GM21717 (cell line): ENCODE measurements at regions not wholly inside any gene's neighbourhood (a gene's known extent, or its start where the extent isn't known, plus 50 kb on each side); places are given as distances from the start of the nearest gene placed in this dataset.

Experiments
- ATAC-seq: cut with Tn5 transposase; IDR thresholded peaks from one replicate; pipeline ENCODE4 v1.9.1; 2021; ENCODE audit warnings: mild to moderate bottlenecking, moderate library complexity; ENCODE audit not compliant: unreplicated experiment

- ATAC-seq, result no peak
Measured at GRCh38 chr1:244255426-244255965, 196.2 kb downstream of the ADSS2 start.

- no peak for ATAC-seq
Measured at GRCh38 chr1:244256086-244256676, 195.5 kb downstream of the ADSS2 start.

GRCh38 chr1:244264163-244264562 lies 187.5 kb downstream of the ADSS2 start:
- no peak for ATAC-seq

- ATAC-seq, result no peak
Measured at GRCh38 chr1:244265507-244265906, 186.2 kb downstream of the ADSS2 start.

GRCh38 chr1:244269169-244269568 lies 182.5 kb downstream of the ADSS2 start:
- no peak for ATAC-seq

- no peak for ATAC-seq
Measured at GRCh38 chr1:244271004-244271403, 180.7 kb downstream of the ADSS2 start.

- no peak for ATAC-seq
Measured at GRCh38 chr1:244271691-244272308, 179.9 kb downstream of the ADSS2 start.

- peak; percentile 71 for ATAC-seq
Measured at GRCh38 chr1:244272471-244273261, 179.0 kb downstream of the ADSS2 start.

GRCh38 chr1:244273262-244273844 lies 178.4 kb downstream of the ADSS2 start:
- ATAC-seq, result no peak

GRCh38 chr1:244273845-244274619 lies 177.7 kb downstream of the ADSS2 start:
- ATAC-seq, result no peak

GRCh38 chr1:244276646-244277045 lies 175.1 kb downstream of the ADSS2 start:
- ATAC-seq, result no peak

- no peak for ATAC-seq
Measured at GRCh38 chr1:244280201-244280600, 171.5 kb downstream of the ADSS2 start.

- no peak for ATAC-seq
Measured at GRCh38 chr1:244280859-244281258, 170.8 kb downstream of the ADSS2 start.

- ATAC-seq, result no peak
Measured at GRCh38 chr1:244283772-244284171, 167.9 kb downstream of the ADSS2 start.

- no peak for ATAC-seq
Measured at GRCh38 chr1:244284641-244285156, 167.0 kb downstream of the ADSS2 start.

GRCh38 chr1:244286341-244286740 lies 165.4 kb downstream of the ADSS2 start:
- ATAC-seq, result no peak

GRCh38 chr1:244287726-244288125 lies 164.0 kb downstream of the ADSS2 start:
- no peak for ATAC-seq

GRCh38 chr1:244288663-244289062 lies 163.0 kb downstream of the ADSS2 start:
- no peak for ATAC-seq

- ATAC-seq, result no peak
Measured at GRCh38 chr1:244289991-244290785, 161.5 kb downstream of the ADSS2 start.
